Fibroblast of the aortic adventitia (primary cell): ENCODE measurements at regions not wholly inside any gene's neighbourhood (a gene's known extent, or its start where the extent isn't known, plus 50 kb on each side); places are given as distances from the start of the nearest gene placed in this dataset.

Source experiments
- DNase-seq: peaks from one replicate; pipeline ENCODE4 v3.0.0-alpha.2; 2010; ENCODE audit warnings: low read depth
- H3K4me3 ChIP-seq: 2 replicates; pipeline ENCODE4 v1.5.1; 2011; ENCODE audit warnings: low read depth, mild to moderate bottlenecking, control low read depth, low read length, moderate library complexity
- TF ChIP-seq, protein P1 (sequence below): IDR thresholded peaks from 2 replicates; pipeline ENCODE4 v1.5.1; 2011; ENCODE audit warnings: mild to moderate bottlenecking, low read length, control low read depth, inconsistent platforms; ENCODE audit not compliant: insufficient read depth

DNA sequence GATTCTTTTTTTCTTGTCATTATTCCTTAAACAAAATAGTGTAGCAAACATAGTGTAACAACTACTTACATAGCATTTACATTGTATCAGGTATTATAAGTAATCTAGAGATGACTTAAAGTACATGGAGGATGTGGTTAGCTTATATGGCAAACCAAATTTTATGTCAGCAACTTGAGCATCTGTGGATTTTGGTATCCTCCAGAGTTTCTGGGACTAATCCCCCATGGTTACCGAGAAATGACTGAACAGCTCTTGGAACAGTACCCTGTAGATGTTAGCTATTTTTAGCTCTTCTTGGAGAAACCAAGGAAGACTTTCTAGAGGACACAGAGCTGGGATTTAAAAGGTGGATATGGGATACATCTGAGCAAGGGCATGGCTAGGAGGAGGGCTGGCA, 157.6 kb upstream of the KLF4 start:
- TF ChIP-seq, protein P1, sequence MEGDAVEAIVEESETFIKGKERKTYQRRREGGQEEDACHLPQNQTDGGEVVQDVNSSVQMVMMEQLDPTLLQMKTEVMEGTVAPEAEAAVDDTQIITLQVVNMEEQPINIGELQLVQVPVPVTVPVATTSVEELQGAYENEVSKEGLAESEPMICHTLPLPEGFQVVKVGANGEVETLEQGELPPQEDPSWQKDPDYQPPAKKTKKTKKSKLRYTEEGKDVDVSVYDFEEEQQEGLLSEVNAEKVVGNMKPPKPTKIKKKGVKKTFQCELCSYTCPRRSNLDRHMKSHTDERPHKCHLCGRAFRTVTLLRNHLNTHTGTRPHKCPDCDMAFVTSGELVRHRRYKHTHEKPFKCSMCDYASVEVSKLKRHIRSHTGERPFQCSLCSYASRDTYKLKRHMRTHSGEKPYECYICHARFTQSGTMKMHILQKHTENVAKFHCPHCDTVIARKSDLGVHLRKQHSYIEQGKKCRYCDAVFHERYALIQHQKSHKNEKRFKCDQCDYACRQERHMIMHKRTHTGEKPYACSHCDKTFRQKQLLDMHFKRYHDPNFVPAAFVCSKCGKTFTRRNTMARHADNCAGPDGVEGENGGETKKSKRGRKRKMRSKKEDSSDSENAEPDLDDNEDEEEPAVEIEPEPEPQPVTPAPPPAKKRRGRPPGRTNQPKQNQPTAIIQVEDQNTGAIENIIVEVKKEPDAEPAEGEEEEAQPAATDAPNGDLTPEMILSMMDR, result no peak
- no peak overlapping the region for H3K4me3 ChIP-seq
- no peak for DNase-seq

DNA sequence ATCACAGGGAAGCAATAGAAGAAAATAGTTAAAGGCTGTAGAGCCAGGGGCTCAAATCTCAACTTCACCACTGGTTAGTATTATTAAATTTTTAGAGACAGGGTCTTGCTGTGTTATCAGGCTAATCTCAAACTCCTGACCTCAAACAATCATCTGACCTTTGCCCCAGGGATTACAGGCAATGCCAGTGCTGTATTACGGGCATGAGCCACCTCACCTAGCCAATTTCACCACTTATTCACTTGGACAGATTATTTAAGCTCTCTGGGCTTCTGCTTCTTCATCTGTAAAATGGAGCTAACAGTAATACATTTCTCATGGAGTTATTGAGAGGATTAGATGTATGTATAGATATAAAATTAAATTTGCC, 155.9 kb upstream of the KLF4 start:
- no peak overlapping the region for H3K4me3 ChIP-seq
- no peak for DNase-seq
- TF ChIP-seq, protein P1, result no peak

DNA sequence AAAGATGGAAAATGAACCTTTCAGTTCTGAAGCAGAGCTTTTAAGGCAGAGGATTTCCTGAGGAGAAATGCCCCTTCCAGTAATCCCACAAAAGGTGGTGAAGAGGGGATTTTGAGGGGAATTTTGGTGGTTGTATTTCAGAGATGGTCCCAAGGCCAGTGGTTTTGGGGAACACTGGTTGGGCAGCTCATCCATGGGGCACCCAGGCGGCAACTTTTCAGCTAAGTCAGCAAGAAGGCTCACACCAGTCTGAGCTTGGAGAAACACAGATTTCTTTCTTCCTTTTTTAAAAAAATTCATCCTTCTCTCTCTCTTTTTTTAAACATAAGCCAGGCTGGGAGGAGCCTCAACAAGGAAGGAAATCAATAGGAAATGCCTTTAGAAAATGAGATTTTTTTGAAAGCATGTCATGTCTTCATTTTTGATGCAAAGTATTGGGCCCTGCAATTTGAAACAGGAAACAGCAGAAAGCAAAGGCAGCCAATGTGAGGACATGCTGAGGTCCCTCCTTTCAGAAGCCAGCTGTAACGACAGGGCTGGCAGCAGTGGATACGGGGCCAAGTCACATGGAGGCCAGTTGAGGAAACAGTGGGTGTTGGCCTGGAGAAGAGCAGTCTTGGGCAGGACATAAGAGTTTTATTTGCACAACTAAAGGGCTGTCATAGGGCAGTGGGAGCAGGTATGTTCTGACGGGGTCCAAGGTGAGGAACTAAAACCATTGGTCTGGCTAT, 155.3 kb upstream of the KLF4 start:
- TF ChIP-seq, protein P1, result no peak
- no peak overlapping the region for H3K4me3 ChIP-seq
- peak; percentile 24 for DNase-seq

DNA sequence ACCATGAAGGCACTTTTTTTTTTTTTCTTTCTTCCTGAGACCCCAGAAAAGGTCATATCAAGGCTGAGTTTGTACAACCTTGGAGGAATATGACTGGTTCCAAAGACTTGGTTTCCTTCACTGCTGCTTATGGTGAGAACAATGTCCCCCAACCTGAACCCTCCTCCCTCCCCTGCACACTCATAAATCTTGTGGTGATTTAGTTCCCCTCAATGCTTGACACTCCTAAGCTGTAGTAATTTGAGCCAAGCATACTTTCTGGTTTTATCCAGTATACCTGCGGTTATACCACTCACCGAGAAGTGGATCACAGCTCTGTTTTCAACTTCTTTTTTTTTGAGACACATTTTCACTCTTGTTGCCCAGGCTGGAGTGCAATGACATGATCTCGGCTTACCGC, 149.9 kb upstream of the KLF4 start:
- no peak overlapping the region for H3K4me3 ChIP-seq
- DNase-seq, result no peak
- TF ChIP-seq, protein P1, result no peak

DNA sequence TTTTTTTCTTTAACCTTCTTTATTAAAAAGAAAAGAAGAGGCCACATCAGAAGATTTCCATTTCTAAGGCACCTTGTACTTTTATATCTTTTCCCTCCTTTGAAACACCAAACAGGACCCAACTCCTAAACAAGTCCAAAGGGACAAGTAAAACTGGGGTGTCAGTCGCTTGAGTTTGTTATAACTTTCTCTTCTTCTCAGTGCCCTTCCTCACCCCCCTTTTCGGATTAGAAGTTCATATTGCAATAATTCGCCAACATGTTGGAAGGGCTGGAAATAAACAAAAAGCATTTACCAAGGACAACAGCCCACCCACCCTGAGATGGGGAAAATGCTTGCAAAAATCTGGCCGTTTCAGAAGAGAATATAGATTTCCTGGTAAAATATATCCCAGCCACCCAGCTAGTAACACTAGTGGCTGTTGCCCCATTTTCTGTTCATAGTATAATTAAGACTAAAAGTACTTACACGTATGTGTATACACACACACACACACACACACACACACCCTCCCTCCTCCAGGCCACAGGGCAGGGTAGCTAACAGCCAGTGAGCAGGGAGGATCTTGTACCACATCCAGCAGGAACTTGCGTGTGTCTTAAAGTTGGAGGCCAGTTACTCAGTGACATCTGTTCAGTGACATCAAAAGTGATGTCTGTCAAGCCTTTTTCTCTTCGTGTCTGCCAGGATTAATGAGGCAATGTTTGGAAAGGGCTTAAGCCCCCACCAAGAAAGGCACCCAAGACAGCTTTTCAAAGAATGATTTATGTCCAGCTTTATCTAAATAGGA, 149.1 kb upstream of the KLF4 start:
- TF ChIP-seq, protein P1, result no peak
- peak; percentile 90 for DNase-seq
- peak overlapping the region; percentile 64 for H3K4me3 ChIP-seq

DNA sequence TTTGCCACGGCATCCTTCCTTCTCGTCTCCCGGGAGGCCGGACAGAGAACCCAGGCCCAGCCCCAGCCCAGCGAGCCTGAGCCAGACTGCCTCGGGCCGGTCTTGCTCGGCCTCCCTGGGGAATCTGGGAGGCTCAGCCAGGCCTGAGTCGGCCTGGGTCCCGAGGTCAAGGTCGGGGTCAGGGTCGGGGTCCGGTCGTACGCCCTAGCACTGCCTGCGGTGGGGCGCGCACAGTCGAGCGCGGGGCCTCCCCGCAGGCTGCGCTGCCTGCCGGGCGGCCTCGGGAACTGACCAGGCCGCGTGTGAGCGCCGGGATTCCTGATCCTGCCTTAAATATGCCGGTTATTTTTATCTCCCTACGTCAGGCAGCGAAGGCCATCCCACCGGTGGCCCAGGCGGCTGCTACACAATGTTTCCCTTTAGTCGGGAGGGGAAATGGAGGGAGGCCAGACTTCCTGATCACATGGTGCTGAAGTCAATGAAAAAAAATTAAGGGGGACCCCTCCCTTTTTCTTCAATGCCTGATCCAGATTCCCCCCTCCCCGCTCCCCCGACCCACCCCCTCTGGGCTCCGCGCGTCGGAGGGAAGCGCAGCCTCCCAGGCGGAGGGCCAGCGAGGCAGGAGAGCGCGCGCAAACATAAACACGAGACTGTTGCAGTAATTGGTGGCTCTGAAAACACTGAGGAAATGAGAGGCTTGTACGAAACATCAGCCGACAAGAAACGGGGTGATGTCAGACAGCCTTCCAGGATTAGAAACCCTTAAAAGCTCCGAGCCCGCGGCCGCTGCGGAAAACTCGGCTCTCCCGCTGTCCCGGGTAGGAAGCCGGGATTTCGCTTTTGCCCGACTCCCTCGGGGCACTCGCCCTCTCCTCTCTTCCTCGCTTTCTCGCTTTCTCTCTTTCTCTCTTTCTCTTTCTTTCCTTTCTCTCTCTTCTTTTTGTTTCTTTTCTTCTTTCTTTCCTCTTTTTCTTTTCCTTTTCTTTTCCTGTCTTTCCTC, 148.2 kb upstream of the KLF4 start:
- peak overlapping the region; percentile 64 for H3K4me3 ChIP-seq
- peak; percentile 100 for DNase-seq
- TF ChIP-seq, protein P1, result peak; percentile 31
